IMR-90 (cell line): ENCODE measurements at regions not wholly inside any gene's neighbourhood (a gene's known extent, or its start where the extent isn't known, plus 50 kb on each side); places are given as distances from the start of the nearest gene placed in this dataset.

Experiments
- ATAC-seq: fragments of 200-7000 bp; cut with Tn5 transposase; 2 replicates; pipeline ENCODE4 v1.9.1; 2020; ENCODE audit warnings: low read depth, mild to moderate bottlenecking, moderate library complexity
- BruUV-seq: library from RNA; stranded (reverse); fragments of 400-500 nt; replicated peaks from 2 replicates; lab custom pipeline; 2021; lab: Mats Ljungman, UMichigan
- CTCF ChIA-PET: fragments of 300-600 bp; formaldehyde crosslinking; extraction: SDS; loops from one replicate; lab custom pipeline; 2021; ENCODE audit warnings: antibody characterized with exemption; lab: Yijun Ruan, JAX
- POLR2A ChIA-PET: fragments of 300-600 bp; sonication (Branson Sonifier 250); formaldehyde crosslinking; loops from one replicate; lab custom pipeline; 2022; ENCODE audit warnings: antibody characterized with exemption; ENCODE audit not compliant: unreplicated experiment; lab: Charles Lee
- DNase-seq: peaks from one replicate; pipeline ENCODE4 v3.0.0; 2013
- H2AFZ ChIP-seq: replicated peaks from 2 replicates; pipeline ENCODE3; 2013; ENCODE audit warnings: low read length, mild to moderate bottlenecking; ENCODE audit not compliant: poor library complexity
- H2AK5ac ChIP-seq: 2 replicates; pipeline ENCODE4 v1.6.1; 2013; ENCODE audit warnings: low read depth, low read length, inconsistent platforms
- H2AK9ac ChIP-seq: replicated peaks from 2 replicates; pipeline ENCODE3; 2013; ENCODE audit warnings: mild to moderate bottlenecking, low read depth, low read length, moderate library complexity; ENCODE audit not compliant: poor library complexity
- H2BK120ac ChIP-seq: 2 replicates; pipeline ENCODE4 v1.6.1; 2013; ENCODE audit warnings: low read depth, low read length, inconsistent platforms
- H2BK15ac ChIP-seq: 3 replicates; pipeline ENCODE4 v1.6.1; 2013; ENCODE audit warnings: low read depth, low read length, inconsistent platforms
- H2BK20ac ChIP-seq: 2 replicates; pipeline ENCODE4 v1.6.1; 2013; ENCODE audit warnings: low read depth, mild to moderate bottlenecking, inconsistent platforms, low read length, moderate library complexity
- H2BK5ac ChIP-seq: 2 replicates; pipeline ENCODE4 v1.6.1; 2013; ENCODE audit warnings: mild to moderate bottlenecking, low read depth, low read length, inconsistent platforms; ENCODE audit not compliant: poor library complexity, severe bottlenecking
- H3K14ac ChIP-seq: replicated peaks from 2 replicates; pipeline ENCODE4 v1.6.1; 2013; ENCODE audit warnings: low read depth, low read length, inconsistent platforms
- H3K18ac ChIP-seq: 2 replicates; pipeline ENCODE4 v1.6.1; 2013; ENCODE audit warnings: low read depth, low read length, control low read depth
- H3K23ac ChIP-seq: 2 replicates; pipeline ENCODE4 v1.6.1; 2013; ENCODE audit warnings: low read depth, low read length, inconsistent platforms
- H3K27ac ChIP-seq: 2 replicates; pipeline ENCODE4 v1.5.1; 2013; ENCODE audit warnings: mild to moderate bottlenecking, control low read depth, low read length; ENCODE audit not compliant: insufficient read depth
- H3K27me3 ChIP-seq: 2 replicates; pipeline ENCODE4 v1.6.1; 2013; ENCODE audit warnings: low read length; ENCODE audit not compliant: control insufficient read depth, insufficient read depth
- H3K36me3 ChIP-seq: 2 replicates; pipeline ENCODE4 v1.6.1; 2013; ENCODE audit warnings: low read length, mixed read lengths; ENCODE audit not compliant: control insufficient read depth, insufficient read depth
- H3K4ac ChIP-seq: 2 replicates; pipeline ENCODE4 v1.6.1; 2013; ENCODE audit warnings: low read depth, low read length, inconsistent platforms
- H3K4me1 ChIP-seq: 2 replicates; pipeline ENCODE4 v1.6.1; 2013; ENCODE audit warnings: low read length, mixed read lengths; ENCODE audit not compliant: control insufficient read depth, insufficient read depth
- H3K4me2 ChIP-seq: 2 replicates; pipeline ENCODE4 v1.6.1; 2013; ENCODE audit warnings: low read depth, mild to moderate bottlenecking, control low read depth, low read length, moderate library complexity
- H3K4me3 ChIP-seq: 2 replicates; pipeline ENCODE4 v1.5.1; 2013; ENCODE audit warnings: low read depth, mild to moderate bottlenecking, control low read depth, low read length, moderate library complexity; ENCODE audit not compliant: insufficient read depth
- H3K56ac ChIP-seq: 2 replicates; pipeline ENCODE4 v1.6.1; 2013; ENCODE audit warnings: low read length, inconsistent platforms; ENCODE audit not compliant: insufficient read depth; ENCODE audit errors: extremely low read depth
- H3K79me1 ChIP-seq, 2 experiments: 2 replicates each; pipeline ENCODE4 v1.6.1; 2013; ENCODE audit warnings: low read length in 2 of 2, inconsistent platforms in 1 of 2, low read depth in 1 of 2
- H3K9ac ChIP-seq: 2 replicates; pipeline ENCODE4 v1.6.1; 2013; ENCODE audit warnings: low read depth, low read length, control low read depth
- H3K9me1 ChIP-seq: 2 replicates; pipeline ENCODE4 v1.6.1; 2013; ENCODE audit warnings: low read length, inconsistent platforms; ENCODE audit not compliant: insufficient read depth
- H3K9me3 ChIP-seq: 2 replicates; pipeline ENCODE4 v1.6.1; 2013; ENCODE audit warnings: low read length; ENCODE audit not compliant: control insufficient read depth, insufficient read depth
- H4K20me1 ChIP-seq: 2 replicates; pipeline ENCODE4 v1.6.1; 2013; ENCODE audit warnings: low read length, inconsistent platforms; ENCODE audit not compliant: insufficient read depth
- H4K5ac ChIP-seq: 2 replicates; pipeline ENCODE4 v1.6.1; 2013; ENCODE audit warnings: mild to moderate bottlenecking, low read depth, low read length, control low read depth
- H4K8ac ChIP-seq, 2 experiments: 2 replicates each; pipeline ENCODE4 v1.6.1; 2013; ENCODE audit warnings: low read depth in 2 of 2, low read length in 2 of 2, control low read depth in 1 of 2, inconsistent platforms in 1 of 2
- H4K91ac ChIP-seq: 2 replicates; pipeline ENCODE4 v1.6.1; 2013; ENCODE audit warnings: low read depth, low read length, inconsistent platforms; ENCODE audit not compliant: insufficient read depth
- CEBPB ChIP-seq: IDR thresholded peaks from 2 replicates; pipeline ENCODE4 v1.6.1; 2012; ENCODE audit warnings: low read depth, low read length, improper control_type of control experiment
- CHD1 ChIP-seq: IDR thresholded peaks from 2 replicates; pipeline ENCODE4 v1.6.1; 2012; ENCODE audit warnings: low read depth, low read length, improper control_type of control experiment
- MAZ ChIP-seq: IDR thresholded peaks from 2 replicates; pipeline ENCODE4 v1.6.1; 2012; ENCODE audit warnings: low read depth, mild to moderate bottlenecking, low read length, improper control_type of control experiment, moderate library complexity, borderline replicate concordance
- MXI1 ChIP-seq: IDR thresholded peaks from 2 replicates; pipeline ENCODE4 v1.6.1; 2012; ENCODE audit warnings: low read depth, mild to moderate bottlenecking, low read length, moderate library complexity, borderline replicate concordance
- NFE2L2 ChIP-seq: fragments of 150-350 bp; IDR thresholded peaks from 2 replicates; pipeline ENCODE4 v1.6.1; 2016; ENCODE audit warnings: low read depth, mild to moderate bottlenecking, low read length
- RFX5 ChIP-seq: IDR thresholded peaks from 2 replicates; pipeline ENCODE4 v1.8.0; 2012; ENCODE audit warnings: low read depth, mild to moderate bottlenecking, low read length, moderate library complexity
- WGBS, 2 experiments: methylation state at CpG; one replicate each; pipeline versions ENCODE4 v1.1.5 to v1.1.7; 2013; ENCODE audit warnings: missing lambda C conversion rate in 2 of 2; ENCODE audit not compliant: insufficient read length in 1 of 2; ENCODE audit errors: extremely low coverage in 2 of 2; 5-methylcytosine and 5-hydroxymethylcytosine counted together
- dilution Hi-C: fragments of 300-500 bp; cut with HindIII; formaldehyde crosslinking; loops from one replicate; pipeline ENCODE4 v1.14.3; 2018; ENCODE audit warnings: low sequenced_read_pairs; ENCODE audit not compliant: unreplicated experiment
- in situ Hi-C: fragments of 300-500 bp; cut with MboI; formaldehyde crosslinking; loops from 3 replicates; pipeline ENCODE4 v1.14.3; 2019; ENCODE audit warnings: low sequenced_read_pairs, inconsistent platforms, mixed read lengths
- intact Hi-C: fragments of 100-400 bp; cut with micrococcal nuclease; formaldehyde crosslinking; loops from 2 replicates; pipeline ENCODE4 v1.10.0; 2022
- TF ChIP-seq, protein P1 (sequence below): fragments of 150-350 bp; IDR thresholded peaks from 2 replicates; pipeline ENCODE4 v1.6.1; 2016; ENCODE audit warnings: low read depth, mild to moderate bottlenecking, low read length, moderate library complexity, borderline replicate concordance

DNA sequence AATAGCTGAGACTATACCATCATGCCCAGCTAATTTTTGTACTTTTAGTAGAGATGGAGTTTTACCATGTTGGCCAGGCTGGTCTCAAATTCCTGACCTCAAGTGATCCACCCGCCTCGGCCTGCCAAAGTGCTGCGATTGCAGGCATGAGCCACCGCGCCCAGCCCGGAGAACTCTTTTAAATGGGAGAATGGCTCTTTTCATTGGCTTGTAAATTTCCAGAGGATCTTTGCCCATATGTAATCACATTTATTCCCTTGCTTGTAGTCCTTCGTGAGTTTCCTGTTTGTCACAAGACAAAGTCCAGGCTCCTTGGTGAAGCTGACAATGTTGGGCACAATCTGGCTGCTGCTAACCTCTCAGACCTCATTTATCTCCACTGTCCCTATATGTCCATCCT, 135.1 kb downstream of the CEP57L1 start:
- peaks cover 8% of the 10 kb centered on the region for H3K27me3 ChIP-seq
- dilution Hi-C loops (no loop called here), intact Hi-C loops (no loop called here), in situ Hi-C loops (no loop called here)
- H2AK5ac ChIP-seq, result no peak overlapping the region
- H4K91ac ChIP-seq, result no peak overlapping the region
- H3K36me3 ChIP-seq, result no peaks in the 10 kb centered on the region
- H3K4me2 ChIP-seq, result no peak overlapping the region
- ATAC-seq (no peak), DNase-seq (no peak)
- no peaks in the 10 kb centered on the region for H3K9me3 ChIP-seq
- no peak overlapping the region for H2AK9ac ChIP-seq
- no peak overlapping the region for H3K23ac ChIP-seq
- no peak overlapping the region for H3K4ac ChIP-seq
- ChIA-PET CTCF (no interaction called here), POLR2A (no interaction called here)
- no peaks in the 10 kb centered on the region for H3K79me1 ChIP-seq
- H3K4me1 ChIP-seq, result no peaks in the 10 kb centered on the region
- H4K5ac ChIP-seq, result no peak overlapping the region
- no peak overlapping the region for H3K14ac ChIP-seq
- H2BK5ac ChIP-seq, result no peak overlapping the region
- 40% methylated on average over 1 of the region's 7 CpGs; no CpG with 5 or more reads in 1 of the 2 experiments for WGBS, 2 experiments
- no peak overlapping the region for H3K9ac ChIP-seq
- H2AFZ ChIP-seq, result no peak overlapping the region
- H4K20me1 ChIP-seq, result no peaks in the 10 kb centered on the region
- no peak overlapping the region for H2BK15ac ChIP-seq
- H4K8ac ChIP-seq, result no peak overlapping the region
- H2BK120ac ChIP-seq, result no peak overlapping the region
- H3K56ac ChIP-seq, result no peak overlapping the region
- TF ChIP-seq NFE2L2 (no peak), MAZ (no peak), MXI1 (no peak), RFX5 (no peak), CEBPB (no peak), CHD1 (no peak)
- TF ChIP-seq, protein P1, sequence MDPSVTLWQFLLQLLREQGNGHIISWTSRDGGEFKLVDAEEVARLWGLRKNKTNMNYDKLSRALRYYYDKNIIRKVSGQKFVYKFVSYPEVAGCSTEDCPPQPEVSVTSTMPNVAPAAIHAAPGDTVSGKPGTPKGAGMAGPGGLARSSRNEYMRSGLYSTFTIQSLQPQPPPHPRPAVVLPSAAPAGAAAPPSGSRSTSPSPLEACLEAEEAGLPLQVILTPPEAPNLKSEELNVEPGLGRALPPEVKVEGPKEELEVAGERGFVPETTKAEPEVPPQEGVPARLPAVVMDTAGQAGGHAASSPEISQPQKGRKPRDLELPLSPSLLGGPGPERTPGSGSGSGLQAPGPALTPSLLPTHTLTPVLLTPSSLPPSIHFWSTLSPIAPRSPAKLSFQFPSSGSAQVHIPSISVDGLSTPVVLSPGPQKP, result no peak
- no peak overlapping the region for H2BK20ac ChIP-seq
- no peaks in the 10 kb centered on the region for H3K9me1 ChIP-seq
- BruUV-seq, result no TSS peak
- H3K18ac ChIP-seq, result no peak overlapping the region
- H3K4me3 ChIP-seq, result no peak overlapping the region
- no peak overlapping the region for H3K27ac ChIP-seq
